Cardiac muscle cell (in vitro differentiated cells and primary cell): ENCODE measurements at regions not wholly inside any gene's neighbourhood (a gene's known extent, or its start where the extent isn't known, plus 50 kb on each side); places are given as distances from the start of the nearest gene placed in this dataset.

Experiments
- DNase-seq, 2 donors: peaks; one replicate each; pipeline versions ENCODE4 v3.0.0 to v3.0.0-alpha.2; 2010 to 2017; ENCODE audit warnings: low read depth in 1 of 2, low spot score in 1 of 2
- H3K27ac ChIP-seq: fragments of 200-600 bp; sonication (generic); 2 replicates; pipeline ENCODE4 v1.5.1; 2016
- H3K27me3 ChIP-seq: fragments of 200-600 bp; sonication (generic); 2 replicates; pipeline ENCODE4 v1.6.0; 2016; ENCODE audit warnings: control low read depth
- H3K36me3 ChIP-seq: fragments of 200-600 bp; sonication (generic); 2 replicates; pipeline ENCODE4 v1.5.1; 2016; ENCODE audit warnings: control low read depth
- H3K4me1 ChIP-seq: fragments of 200-600 bp; sonication (generic); 2 replicates; pipeline ENCODE4 v1.8.1; 2017; ENCODE audit warnings: low read depth, mild to moderate bottlenecking, mixed run types
- H3K4me3 ChIP-seq: fragments of 200-600 bp; sonication (generic); 2 replicates; pipeline ENCODE4 v1.5.1; 2016; ENCODE audit warnings: mild to moderate bottlenecking
- H3K9me3 ChIP-seq: fragments of 200-600 bp; sonication (generic); 2 replicates; pipeline ENCODE4 v1.5.1; 2017; ENCODE audit warnings: low read depth, mild to moderate bottlenecking, control low read depth
- CTCF ChIP-seq: IDR thresholded peaks from 2 replicates; pipeline ENCODE4 v1.5.1; 2012; ENCODE audit warnings: low read depth, mild to moderate bottlenecking, low read length

DNA sequence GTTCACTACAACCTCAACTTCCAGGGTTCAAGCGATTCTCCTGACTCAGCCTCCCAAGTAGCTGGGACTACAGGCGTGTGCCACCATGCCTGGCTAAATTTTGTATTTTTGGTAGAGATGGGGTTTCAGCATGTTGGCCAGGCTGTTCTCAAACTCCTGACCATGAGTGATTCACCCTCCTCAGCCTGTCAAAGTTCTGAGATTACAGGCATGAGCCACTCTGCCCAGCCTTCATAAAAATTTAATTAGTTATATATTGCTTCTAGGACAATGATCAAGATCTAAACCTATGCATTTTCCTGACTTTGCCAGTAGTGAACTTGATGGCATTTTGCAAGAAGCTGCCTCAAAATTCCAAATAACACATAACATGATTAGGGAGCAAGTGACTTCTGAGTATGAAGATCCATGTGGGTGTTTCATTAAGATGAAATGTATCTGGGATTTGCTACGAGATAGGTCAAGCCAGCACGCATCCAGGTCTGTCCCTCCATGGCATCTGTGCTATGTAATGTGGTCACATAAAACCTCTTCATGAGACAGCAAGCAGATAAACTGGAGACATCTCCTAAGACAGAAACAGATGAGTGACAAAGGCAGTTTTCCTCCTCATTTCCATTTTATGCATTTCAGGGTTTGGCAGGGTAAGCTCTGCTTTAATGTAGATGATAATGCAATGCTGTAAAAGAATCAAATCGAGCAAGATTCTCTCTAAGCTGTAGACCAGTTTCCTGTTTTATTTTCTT, 319.4 kb upstream of the ATP2B1 start:
- Histone ChIP-seq H3K36me3 (no peaks in the 10 kb centered on the region), H3K4me3 (no peak overlapping the region), H3K27ac (no peak overlapping the region), H3K9me3 (no peaks in the 10 kb centered on the region), H3K4me1 (no peaks in the 10 kb centered on the region), H3K27me3 (no peaks in the 10 kb centered on the region)
- no peak for TF ChIP-seq CTCF
- no peak for DNase-seq

GRCh38 chr12:90027041-90027440, 318.4 kb upstream of the ATP2B1 start:
- Histone ChIP-seq H3K27ac (no peak overlapping the region), H3K4me3 (no peak overlapping the region), H3K9me3 (no peaks in the 10 kb centered on the region), H3K27me3 (no peaks in the 10 kb centered on the region), H3K36me3 (no peaks in the 10 kb centered on the region), H3K4me1 (no peaks in the 10 kb centered on the region)
- no peak for DNase-seq
- no peak for TF ChIP-seq CTCF

DNA sequence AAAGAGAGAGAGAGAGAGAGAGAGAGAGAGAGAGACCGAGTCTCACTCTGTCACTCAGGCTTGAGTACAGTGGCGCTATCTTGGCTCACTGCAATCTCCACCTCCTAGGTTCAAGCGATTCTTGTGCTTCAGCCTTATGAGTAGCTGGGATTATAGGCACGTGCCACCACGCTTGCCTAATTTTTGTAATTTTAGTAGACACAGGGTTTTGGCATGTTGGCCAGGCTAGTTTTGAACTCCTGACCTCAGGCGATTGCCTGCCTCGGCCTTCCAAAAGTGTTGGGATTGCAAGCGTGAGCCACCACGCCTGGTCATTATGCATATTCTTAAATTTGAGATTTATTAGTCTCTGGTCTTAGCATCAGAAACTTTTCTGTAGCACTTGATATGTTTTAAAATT, 317.9 kb upstream of the ATP2B1 start:
- no peak overlapping the region for H3K4me3 ChIP-seq
- H3K27ac ChIP-seq, result no peak overlapping the region
- DNase-seq, result no peak
- H3K9me3 ChIP-seq, result no peaks in the 10 kb centered on the region
- no peaks in the 10 kb centered on the region for H3K27me3 ChIP-seq
- no peaks in the 10 kb centered on the region for H3K4me1 ChIP-seq
- no peaks in the 10 kb centered on the region for H3K36me3 ChIP-seq
- TF ChIP-seq CTCF, result no peak

GRCh38 chr12:90024262-90024661, 315.6 kb upstream of the ATP2B1 start:
- H3K27ac ChIP-seq, result no peak overlapping the region
- no peaks in the 10 kb centered on the region for H3K27me3 ChIP-seq
- H3K4me3 ChIP-seq, result no peak overlapping the region
- no peaks in the 10 kb centered on the region for H3K36me3 ChIP-seq
- H3K4me1 ChIP-seq, result no peaks in the 10 kb centered on the region
- no peaks in the 10 kb centered on the region for H3K9me3 ChIP-seq
- no peak for TF ChIP-seq CTCF
- DNase-seq, result no peak

GRCh38 chr12:90023207-90023900, 314.7 kb upstream of the ATP2B1 start:
- Histone ChIP-seq H3K36me3 (no peaks in the 10 kb centered on the region), H3K27ac (no peak overlapping the region), H3K27me3 (no peaks in the 10 kb centered on the region), H3K9me3 (no peaks in the 10 kb centered on the region), H3K4me1 (no peaks in the 10 kb centered on the region), H3K4me3 (no peak overlapping the region)
- TF ChIP-seq CTCF, result no peak
- no peak for DNase-seq
